ENCODE measurements at regions not wholly inside any gene's neighbourhood (a gene's known extent, or its start where the extent isn't known, plus 50 kb on each side); places are given as distances from the start of the nearest gene placed in this dataset.
"Not testable (repeated sequence)": the region's sequence is repeated elsewhere in the genome, so short reads cannot be mapped to it uniquely, and the experiment has no call there.

DNA sequence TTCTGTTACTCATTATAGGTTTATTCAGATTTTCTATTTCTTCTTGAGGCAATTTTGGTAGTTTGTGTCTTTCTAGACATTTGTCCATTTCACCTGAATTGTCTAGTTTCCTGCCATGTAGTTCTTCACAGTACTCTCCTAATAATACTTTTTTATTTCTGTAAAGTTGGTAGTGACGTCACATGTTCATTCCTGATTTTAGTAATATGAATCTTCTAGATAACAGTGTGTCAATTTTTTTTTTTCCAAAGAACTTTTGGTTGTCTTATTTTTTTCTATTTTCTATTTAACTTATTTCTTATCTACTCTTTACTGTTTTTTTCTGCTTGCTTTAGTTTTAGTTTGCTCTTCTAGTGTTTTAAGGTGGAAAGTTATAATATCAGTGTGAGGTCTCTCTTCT, 197.3 kb upstream of the SHH start:
- TF ChIP-seq, protein P1, sequence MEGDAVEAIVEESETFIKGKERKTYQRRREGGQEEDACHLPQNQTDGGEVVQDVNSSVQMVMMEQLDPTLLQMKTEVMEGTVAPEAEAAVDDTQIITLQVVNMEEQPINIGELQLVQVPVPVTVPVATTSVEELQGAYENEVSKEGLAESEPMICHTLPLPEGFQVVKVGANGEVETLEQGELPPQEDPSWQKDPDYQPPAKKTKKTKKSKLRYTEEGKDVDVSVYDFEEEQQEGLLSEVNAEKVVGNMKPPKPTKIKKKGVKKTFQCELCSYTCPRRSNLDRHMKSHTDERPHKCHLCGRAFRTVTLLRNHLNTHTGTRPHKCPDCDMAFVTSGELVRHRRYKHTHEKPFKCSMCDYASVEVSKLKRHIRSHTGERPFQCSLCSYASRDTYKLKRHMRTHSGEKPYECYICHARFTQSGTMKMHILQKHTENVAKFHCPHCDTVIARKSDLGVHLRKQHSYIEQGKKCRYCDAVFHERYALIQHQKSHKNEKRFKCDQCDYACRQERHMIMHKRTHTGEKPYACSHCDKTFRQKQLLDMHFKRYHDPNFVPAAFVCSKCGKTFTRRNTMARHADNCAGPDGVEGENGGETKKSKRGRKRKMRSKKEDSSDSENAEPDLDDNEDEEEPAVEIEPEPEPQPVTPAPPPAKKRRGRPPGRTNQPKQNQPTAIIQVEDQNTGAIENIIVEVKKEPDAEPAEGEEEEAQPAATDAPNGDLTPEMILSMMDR (IDR thresholded peaks at IDR 0.05; ENCODE audit: insufficient read depth, missing control alignments), result no peak
- FAIRE-seq (no peak), DNase-seq (ENCODE audit: insufficient read length, low spot score) (no peak)

DNA sequence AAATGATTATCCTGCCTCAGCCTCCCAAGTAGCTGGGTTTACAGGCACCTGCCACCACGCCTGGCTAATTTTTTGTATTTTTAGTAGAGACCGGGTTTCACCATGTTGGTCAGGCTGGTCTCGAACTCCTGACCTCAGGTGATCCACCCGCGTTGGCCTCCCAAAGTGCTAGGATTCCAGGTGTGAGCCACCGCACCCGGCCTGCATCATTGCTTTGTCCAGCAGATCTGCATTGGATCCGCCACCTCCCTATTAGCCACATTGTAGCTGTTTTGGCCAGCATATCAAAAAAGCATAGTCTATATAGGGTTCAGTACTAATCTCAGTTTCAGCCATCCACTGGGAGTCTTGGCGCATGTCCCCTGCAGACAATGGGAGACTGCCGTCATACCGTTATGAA, 194.6 kb upstream of the SHH start:
- FAIRE-seq, result not testable (repeated sequence)

DNA sequence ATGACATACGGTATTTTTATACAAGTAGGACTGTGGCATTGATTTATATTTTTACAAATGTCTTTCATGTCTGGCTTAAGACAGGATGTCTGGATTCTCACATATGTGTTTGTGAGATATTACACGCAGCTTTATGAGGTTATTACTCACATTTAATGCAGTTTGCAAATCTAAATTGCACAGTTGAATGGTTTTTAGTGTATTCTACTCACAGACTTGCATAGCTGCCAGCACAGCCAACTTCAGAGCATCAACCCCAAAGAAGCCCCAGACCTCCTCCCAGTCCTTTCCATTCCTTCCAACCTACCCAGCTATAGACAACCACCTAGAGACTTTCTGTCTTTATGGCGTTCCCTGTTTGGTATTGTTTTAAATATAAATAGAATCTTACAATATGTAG, 193.8 kb upstream of the SHH start:
- FAIRE-seq, result no peak
- TF ChIP-seq, protein P1 (IDR thresholded peaks at IDR 0.05; ENCODE audit: insufficient read depth, missing control alignments), result no peak
- DNase-seq (ENCODE audit: insufficient read length, low spot score), result no peak

More for the DNA sequence above, 194.6 kb upstream of the SHH start:
- not testable (repeated sequence) for DNase-seq (ENCODE audit: insufficient read length, low spot score)

DNA sequence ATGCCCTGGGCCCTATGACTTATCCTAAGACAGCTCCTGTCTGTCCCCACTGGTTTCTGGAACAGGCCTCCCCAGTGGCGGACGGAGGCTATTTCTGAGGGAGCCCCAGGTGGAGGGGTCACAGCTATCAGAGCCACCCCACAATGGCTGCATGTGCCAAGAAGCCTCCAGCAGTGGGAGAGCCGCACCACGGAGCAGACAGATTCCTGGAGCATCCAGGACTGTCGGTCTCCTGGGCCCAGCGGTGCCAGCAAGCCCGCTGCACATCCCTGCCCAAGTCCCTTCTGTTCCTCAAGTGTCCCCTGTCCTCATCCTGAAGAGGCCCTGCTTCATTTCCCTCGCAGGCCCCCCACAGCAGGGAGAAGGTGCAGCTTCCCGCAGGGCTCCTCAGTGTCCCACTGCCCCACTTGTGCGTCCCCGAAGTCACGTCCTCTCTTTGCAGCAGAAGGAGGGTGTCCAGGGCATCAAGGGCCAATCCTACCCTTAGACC, 193.0 kb upstream of the SHH start:
- no peak for DNase-seq (ENCODE audit: insufficient read length, low spot score)
- TF ChIP-seq, protein P1 (IDR thresholded peaks at IDR 0.05; ENCODE audit: insufficient read depth, missing control alignments), result no peak
- FAIRE-seq, result no peak

DNA sequence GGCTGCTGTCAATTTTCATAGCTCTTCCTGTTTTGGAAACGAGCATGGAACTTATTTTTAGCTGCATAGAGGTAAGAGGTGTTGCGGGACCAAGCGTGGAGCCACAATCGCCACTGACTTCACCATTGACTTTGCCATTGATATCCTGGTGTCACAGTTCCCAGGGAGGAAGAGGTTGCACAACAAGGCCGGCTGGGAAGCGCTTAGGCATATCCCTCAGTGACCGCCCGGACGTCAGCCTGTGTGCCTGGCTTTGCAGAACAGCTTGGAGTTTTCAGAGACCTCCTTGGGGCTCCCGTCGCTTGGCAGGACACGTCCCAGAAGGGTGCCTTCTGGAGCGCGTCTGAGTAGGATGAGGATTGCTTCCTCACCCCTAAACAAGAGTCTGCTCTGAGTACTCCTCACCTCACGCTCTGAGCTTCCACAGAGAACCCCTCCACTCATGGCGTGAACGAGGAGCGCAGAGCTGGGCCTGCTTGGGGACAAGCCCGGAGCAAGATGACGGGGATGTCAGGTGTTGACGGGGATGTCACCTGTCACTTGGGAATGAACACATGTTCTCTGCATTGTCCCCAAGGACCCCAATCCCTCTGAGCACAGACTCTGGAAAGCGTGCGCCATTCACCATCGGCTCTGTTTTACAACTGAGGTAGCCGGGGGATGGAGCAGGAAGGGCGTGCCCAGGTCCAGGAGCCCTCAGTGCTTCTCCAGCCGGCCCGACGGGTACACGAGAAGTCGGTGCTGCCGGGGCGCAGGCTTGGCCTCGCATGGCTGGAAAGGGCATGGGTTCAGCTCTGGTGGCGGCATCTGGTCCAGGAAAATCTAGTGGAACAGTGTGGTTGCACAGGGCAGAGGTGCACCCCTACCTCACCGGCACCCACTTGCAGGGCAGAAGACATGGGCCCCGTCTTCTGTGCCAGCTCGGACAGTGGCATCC, 192.3 kb upstream of the SHH start:
- FAIRE-seq (no peak), DNase-seq (ENCODE audit: insufficient read length, low spot score) (no peak)
- TF ChIP-seq, protein P1 (IDR thresholded peaks at IDR 0.05; ENCODE audit: insufficient read depth, missing control alignments), result no peak

DNA sequence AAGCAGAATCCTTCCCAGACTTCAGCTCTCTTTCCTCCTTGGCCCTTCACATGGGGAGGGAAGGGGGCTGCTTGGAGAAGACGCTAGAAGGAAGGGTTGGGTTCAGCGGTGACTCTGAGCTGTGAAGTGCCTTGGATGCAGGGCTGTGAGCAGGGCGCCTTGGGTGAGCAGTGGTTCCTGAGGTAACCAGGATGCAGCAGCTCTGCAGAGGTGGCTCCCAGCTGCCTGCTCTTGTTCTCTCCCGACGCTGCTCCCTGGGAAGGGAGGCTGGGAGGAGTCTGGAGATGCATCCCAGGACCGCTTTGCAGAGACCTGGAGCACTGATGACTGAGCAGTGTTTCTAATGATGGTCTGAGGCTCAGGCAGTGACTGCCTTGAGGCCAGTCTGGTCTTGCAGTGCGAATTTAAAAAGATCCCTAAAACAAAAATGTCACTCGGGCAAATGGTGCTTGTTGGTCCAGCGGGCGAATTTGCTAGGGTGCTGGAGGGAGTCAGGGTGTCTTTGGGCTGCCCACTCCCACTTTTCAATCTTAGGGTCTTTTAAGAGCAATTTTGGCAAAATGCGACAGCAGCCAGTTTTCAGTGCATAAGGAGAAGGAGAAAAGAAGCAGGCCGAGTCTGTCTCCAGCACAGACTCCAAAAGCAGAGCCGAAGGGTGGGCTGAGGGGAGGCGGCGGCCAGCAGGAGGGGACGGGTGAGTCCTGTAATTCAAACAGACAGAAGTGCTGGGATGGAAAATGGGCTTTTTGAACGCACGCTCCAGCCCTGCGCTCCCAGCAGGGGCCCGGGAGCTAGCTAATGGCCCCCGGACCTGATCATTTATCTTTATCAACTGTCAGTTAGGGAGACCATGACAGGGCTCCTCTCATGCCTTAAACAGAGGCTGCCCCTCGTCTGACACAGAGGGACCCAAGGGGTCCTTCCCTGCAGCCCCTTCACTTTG, 191.2 kb upstream of the SHH start:
- DNase-seq (ENCODE audit: insufficient read length, low spot score), result no peak

More for the DNA sequence above, 191.2 kb upstream of the SHH start:
- TF ChIP-seq, protein P1 (IDR thresholded peaks at IDR 0.05; ENCODE audit: insufficient read depth, missing control alignments), result no peak
- no peak for FAIRE-seq

Measured in D721Med (cell line).